GM21367 (cell line): ENCODE measurements at regions not wholly inside any gene's neighbourhood (a gene's known extent, or its start where the extent isn't known, plus 50 kb on each side); places are given as distances from the start of the nearest gene placed in this dataset.
"Not testable (repeated sequence)": the region's sequence is repeated elsewhere in the genome, so short reads cannot be mapped to it uniquely, and the experiment has no call there.

Experiments used
- ATAC-seq: cut with Tn5 transposase; IDR thresholded peaks from one replicate; pipeline ENCODE4 v1.9.1; 2021; ENCODE audit not compliant: unreplicated experiment

GRCh38 chr21:13827201-13827600 lies 217.6 kb downstream of the POTED start:
- no peak for ATAC-seq

- ATAC-seq: not testable (repeated sequence)
These were observed 216.9 kb downstream of the POTED start for GRCh38 chr21:13826511-13826910.

- ATAC-seq: not testable (repeated sequence)
These were observed 215.7 kb downstream of the POTED start for GRCh38 chr21:13825218-13825778.

GRCh38 chr21:13820286-13820685 lies 210.7 kb downstream of the POTED start:
- not testable (repeated sequence) for ATAC-seq

- not testable (repeated sequence) for ATAC-seq
These were observed 202.6 kb downstream of the POTED start for GRCh38 chr21:13812191-13812590.

GRCh38 chr21:13810559-13810958 lies 201.0 kb downstream of the POTED start:
- ATAC-seq: not testable (repeated sequence)

GRCh38 chr21:13806444-13806843 lies 196.9 kb downstream of the POTED start:
- not testable (repeated sequence) for ATAC-seq

- not testable (repeated sequence) for ATAC-seq
These were observed 193.2 kb downstream of the POTED start for GRCh38 chr21:13802757-13803156.
